NCI-H2107 treated with DMSO at 0.1 percent for 48 hours (cell line): ENCODE measurements at regions not wholly inside any gene's neighbourhood (a gene's known extent, or its start where the extent isn't known, plus 50 kb on each side); places are given as distances from the start of the nearest gene placed in this dataset.
"Not testable (repeated sequence)": the region's sequence is repeated elsewhere in the genome, so short reads cannot be mapped to it uniquely, and the experiment has no call there.

Experiments
- DNase-seq: peaks from one replicate; lab custom pipeline; 2025; ENCODE audit not compliant: unreplicated experiment; lab: John Stamatoyannopoulos, UW

DNA sequence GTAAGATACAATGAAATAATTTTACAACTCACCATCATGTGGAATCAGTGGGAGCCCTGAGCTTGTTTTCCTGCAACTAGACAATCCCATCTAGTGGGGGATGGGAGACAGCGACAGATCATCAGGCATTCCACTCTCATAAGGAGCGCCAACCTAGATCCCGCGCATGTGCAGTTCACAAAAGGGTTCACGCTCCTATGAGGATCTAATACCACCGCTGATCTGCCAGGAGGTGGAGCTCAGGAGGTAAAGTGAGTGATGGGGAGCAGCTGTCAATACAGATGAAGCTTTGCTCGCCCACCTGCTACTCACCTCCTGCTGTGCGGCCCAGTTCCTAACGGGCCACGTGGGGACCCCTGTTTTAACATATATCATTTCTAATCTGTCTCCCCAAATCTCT lies 165.7 kb upstream of the MXRA5 start:
- not testable (repeated sequence) for DNase-seq

GRCh38 chrX:3509934-3510333 lies 163.5 kb upstream of the MXRA5 start:
- no peak for DNase-seq

GRCh38 chrX:3504916-3505315 lies 158.5 kb upstream of the MXRA5 start:
- DNase-seq, result no peak

DNA sequence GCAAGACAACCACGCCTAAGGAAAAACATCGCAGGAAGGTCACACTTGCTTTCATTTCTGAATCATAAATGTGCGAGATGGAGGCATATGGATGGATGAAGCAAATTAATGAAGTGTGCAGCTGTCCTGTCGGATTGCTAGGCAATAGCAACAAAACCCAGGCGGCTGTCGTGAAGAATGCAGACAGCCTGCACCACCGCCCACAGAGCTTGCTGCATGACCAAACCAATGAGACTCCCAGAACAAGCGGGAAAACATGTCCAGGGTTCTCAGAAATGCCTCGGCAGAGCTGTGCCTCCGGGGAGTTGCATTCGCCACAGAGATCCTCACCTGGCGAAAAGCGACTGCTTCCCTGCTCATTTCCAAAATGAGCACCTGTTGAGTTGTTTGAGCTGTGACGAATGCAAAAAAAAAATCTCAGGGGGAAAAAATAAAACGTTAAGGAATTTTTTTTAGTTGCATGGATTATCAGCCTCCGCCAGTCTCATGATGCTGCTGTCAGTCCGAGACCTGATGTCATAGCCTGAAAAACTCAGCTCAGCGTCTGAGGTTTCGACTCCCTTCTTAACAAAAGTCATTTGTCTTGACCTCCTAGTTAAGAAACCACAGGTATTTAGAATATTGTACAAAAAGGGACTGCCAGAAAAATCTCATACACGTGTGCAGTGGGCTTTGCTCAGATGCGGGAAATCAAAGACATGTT lies 155.5 kb upstream of the MXRA5 start:
- DNase-seq, result no peak

DNA sequence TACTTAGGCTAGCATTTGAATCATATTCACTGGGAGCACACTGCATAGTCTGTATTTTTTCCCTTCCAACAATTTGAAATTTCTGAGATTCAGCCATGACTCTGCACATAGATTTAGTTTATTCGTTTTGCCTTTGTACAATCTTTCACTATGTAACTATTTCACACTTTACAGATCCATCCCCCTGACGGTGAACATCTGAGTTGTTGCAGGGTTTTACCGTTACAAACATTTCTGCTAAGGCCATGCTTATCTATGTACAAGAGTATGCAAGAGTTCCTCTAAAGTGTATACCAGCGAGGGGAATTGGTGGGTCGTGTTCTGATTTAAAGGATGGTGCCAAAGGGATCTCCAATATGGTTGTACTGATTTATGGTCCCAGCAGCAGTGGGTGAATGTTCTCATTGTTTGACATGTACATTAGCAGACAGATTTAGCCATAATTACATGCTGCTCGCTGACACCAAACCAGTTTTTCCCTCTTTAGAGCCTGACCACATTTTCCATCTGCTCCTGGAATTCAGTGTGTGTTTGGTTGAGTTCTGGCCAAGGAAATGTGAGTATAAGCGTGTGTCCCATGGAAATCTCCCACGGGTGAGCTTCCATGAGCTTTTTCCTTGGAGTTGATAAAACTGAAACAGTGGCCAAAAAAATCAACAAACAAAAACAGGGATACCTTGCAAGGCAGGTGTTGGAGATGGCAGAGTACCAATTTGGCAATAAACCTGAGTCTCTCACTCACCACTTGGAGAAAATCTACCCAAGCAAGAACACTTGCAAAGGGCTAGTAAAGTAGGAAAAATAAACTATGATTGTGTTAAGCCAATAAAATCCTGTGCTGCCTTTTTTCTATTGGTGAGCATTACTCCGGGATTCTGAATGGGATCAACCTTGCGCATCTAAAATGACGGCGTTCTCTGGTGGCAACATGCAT lies 149.7 kb upstream of the MXRA5 start:
- DNase-seq, result not testable (repeated sequence)

- DNase-seq, result no peak
Measured at GRCh38 chrX:3493605-3494004, 147.2 kb upstream of the MXRA5 start.

DNA sequence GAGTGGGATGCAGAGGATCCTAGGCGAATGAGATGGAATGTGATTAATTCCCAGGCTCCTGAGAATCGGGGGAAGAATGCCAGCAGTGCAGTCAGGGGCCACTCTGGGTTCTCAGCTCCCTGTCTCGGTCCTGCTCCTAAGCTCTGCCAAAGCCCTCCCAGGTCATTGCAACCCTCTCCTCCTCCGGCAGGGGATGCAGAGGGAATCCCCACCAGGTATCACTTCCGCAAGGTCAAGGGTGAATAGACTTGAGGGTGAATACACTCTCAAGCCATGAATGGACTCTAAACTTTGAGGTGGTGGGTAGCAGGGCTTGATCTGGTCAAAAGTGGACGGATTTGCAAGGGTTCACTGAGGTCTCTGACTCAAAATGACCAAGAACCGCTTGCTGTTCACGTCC lies 139.3 kb upstream of the MXRA5 start:
- DNase-seq, result no peak

DNA sequence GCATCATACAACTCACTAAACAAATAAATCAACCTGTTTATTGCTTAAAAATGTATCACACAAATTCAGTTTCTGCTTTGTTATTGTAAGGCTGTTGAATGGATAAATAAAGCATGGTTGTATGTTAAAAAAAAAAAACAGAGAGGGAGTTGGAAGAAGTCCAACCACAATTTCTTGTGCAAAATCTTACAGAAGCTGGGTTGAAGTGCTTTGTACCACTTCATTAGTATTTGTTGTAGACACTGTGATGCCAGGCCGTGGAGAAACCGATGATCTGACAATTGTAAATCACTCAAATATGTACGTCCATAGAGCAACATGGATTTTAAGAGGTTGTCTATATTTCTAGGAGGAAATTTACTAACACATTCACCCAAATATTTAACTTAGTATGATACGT lies 132.6 kb upstream of the MXRA5 start:
- no peak for DNase-seq

- no peak for DNase-seq
Measured at GRCh38 chrX:3476973-3477372, 130.5 kb upstream of the MXRA5 start.

- DNase-seq, result not testable (repeated sequence)
Measured at GRCh38 chrX:3470211-3470679, 123.8 kb upstream of the MXRA5 start.

- no peak for DNase-seq
Measured at GRCh38 chrX:3468031-3468430, 121.6 kb upstream of the MXRA5 start.

GRCh38 chrX:3465017-3465416 lies 118.6 kb upstream of the MXRA5 start:
- no peak for DNase-seq

DNA sequence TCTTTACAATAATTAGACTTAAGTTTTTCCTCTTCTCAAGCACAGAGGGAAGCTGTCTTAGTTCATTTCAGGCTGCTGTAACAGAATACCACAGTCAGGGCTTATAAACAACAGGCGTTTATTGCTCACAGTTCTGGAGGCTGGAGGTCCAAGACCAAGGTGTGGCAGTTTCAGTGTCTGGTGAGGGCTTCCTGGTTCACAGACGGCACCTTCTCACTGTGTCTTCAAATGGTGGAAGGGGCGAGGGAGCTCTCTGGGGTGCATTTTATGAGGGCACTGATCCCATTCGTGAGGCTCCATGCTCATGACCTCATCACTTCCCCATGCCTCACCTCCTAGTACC lies 115.7 kb upstream of the MXRA5 start:
- DNase-seq, result no peak

DNA sequence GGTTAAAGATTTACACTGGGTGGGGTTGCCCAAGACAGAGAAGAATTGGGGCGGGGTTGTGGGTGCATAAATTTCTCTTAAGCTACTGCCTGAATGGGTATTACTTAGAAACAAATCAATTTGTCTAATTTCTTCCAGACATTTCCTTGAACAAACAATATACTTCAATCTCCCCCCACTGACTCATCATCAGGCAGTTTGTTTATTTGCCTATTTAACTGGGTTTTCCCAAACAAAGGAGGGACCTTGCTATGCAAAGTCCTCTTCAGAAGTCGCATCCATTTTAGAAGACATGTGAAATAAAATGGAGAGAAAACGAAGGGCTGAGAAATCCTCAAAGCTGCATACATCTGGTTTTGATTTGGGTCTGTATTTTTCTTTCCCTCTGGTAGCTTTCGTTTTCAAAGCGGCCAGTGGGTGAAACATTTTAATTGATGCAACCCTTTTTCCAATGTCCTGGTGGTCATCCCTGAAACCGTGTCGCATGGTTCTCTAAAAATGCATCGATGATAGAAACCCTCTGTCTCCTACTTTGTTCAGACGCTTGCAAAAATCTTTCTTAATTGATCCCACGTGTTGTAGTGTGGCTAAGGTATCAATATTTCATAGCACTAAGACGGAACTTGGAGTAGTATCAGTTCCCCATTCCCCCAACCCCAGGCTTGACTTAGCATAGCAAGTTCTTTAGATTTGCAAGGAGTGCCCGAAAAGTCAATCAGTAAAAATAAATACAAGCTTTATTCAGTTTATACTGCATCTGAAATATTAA lies 115.1 kb upstream of the MXRA5 start:
- DNase-seq, result no peak

DNA sequence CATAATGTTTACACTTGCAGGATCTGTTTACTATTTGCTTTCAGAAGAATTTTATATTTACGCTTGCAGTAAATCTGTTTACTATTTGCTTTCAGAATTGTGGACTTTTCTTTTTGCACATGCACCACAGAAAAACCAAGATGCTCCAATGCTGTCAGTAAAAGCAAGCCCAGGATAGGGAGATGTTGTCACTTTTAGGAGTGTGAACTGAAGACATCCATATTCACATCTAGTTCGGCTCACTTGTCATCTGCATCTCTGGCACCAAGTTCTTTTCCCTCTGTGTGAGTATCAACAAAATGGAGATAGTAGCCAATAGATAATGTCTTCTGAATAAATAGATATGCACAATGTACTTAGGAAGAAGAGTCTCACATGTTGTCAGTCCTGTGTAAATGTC lies 109.3 kb upstream of the MXRA5 start:
- no peak for DNase-seq

DNA sequence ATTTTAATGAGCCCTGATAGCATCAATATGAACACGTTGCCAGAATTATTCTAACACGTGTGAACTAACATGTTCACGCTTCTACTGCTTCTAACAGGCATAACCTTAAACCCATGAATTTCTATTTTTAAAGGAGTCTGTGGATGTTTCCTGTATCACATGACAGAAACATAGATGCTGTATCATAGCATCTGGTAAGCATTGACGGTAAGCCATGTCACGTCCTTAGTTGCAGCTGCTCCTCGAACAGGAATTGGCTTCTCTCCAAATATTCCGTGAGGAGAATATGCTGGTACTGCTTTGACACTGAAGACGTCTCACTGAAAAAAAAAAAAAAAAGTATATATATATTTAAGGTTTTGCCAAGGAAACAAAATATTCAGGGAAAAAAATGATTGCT lies 105.1 kb upstream of the MXRA5 start:
- DNase-seq, result no peak

DNA sequence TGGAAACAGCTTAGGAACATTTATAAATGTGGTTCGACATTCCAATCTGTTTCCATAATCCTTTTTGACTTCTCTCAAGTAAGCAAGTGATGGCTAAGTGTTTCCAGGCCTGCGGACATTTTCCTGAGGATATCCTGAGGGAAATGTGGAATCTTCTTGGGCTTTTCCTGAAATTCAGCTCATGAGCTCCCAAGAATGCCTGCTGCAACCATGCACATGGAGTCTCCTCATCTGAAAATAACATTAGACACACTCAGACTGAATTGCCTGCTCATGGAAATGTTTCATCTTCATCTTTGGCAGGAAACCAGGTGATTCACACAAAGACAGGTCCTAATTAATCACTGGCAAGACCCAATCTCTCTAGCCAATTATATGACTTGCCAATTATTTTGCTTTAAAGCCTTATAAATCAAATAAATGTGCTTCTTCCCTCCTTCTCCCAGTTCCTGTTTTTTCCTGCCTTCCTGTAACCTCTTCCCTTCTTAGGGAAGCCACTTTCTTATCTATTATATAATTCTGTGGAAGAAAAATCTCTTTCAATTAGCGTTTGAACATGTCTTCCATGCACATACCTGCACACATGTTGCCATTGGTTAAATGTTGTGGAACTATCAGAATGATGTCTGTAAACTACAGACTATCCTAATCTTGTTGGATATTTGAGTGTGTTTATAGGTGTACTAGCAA lies 104.6 kb upstream of the MXRA5 start:
- DNase-seq, result no peak

- DNase-seq, result no peak
Measured at GRCh38 chrX:3449287-3449686, 102.8 kb upstream of the MXRA5 start.

DNA sequence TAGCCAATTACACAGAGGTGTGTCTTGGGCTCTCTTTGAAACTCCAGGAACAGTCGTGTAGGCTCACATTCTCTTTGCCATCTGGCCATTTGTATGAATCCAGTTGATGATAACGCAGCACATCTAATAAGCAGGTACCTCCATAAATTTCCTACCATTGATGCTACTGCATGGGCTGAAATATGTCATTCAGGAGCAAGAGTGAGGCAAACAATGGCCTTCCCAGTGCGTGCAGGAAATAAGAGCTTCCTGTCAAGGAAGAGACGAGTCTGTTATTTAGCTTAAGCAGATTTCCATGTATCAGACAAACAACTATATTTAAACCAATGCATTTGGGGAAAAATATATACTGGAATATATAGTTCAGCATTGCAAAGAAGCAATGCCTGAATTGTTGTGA lies 102.1 kb upstream of the MXRA5 start:
- no peak for DNase-seq

DNA sequence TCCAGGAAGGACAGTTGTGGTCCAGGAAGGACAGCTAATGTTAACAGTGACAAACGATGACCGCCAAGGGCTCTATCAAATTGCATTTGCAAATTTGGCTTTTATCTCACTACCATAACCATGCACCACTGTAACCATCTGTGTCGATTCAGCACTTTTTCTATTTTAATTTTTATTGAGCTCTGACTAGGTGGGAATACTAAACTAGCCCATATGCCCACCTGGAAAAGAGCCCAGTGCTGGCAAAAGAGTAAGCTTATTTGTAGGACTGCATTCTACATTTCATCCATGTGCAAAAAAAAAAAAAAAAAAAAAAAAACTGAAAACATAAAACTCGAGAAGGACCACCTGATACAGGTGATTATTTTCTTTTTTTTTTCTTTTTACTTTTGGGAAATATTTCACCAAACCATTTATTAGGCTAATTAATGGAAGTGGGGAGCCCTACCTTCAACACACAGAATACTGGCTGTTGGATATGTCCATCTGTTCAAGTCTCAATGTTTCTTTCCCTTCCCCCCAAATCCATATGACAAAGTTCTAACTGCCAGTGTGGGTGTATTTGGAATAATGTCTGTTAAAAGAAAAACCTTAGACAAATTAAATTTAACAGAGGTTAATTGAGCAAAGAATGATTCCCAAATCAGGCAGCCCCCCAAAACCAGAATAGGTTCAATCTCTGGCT lies 99.5 kb upstream of the MXRA5 start:
- DNase-seq, result no peak
